ENCODE measurements at regions not wholly inside any gene's neighbourhood (a gene's known extent, or its start where the extent isn't known, plus 50 kb on each side); places are given as distances from the start of the nearest gene placed in this dataset.
"Not testable (repeated sequence)": the region's sequence is repeated elsewhere in the genome, so short reads cannot be mapped to it uniquely, and the experiment has no call there.

DNA sequence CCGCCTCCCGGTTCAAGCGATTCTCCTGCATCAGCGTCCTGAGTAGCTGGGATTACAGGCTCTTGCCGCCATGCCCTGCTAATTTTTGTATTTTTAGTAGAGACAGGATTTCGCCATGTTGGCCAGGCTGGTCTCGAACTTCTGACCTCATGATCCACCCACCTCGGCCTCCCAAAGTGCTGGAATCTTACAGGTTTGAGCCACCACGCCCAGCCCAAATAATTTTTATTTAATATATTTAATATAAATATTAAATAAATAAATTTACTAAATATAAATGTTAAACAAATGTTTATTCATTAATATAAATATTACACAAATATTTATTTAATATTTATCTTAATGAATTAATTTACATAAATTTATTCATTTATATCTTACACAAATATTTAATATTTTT, 120.2 kb downstream of the SHOX start:
- TF ChIP-seq, protein P1, sequence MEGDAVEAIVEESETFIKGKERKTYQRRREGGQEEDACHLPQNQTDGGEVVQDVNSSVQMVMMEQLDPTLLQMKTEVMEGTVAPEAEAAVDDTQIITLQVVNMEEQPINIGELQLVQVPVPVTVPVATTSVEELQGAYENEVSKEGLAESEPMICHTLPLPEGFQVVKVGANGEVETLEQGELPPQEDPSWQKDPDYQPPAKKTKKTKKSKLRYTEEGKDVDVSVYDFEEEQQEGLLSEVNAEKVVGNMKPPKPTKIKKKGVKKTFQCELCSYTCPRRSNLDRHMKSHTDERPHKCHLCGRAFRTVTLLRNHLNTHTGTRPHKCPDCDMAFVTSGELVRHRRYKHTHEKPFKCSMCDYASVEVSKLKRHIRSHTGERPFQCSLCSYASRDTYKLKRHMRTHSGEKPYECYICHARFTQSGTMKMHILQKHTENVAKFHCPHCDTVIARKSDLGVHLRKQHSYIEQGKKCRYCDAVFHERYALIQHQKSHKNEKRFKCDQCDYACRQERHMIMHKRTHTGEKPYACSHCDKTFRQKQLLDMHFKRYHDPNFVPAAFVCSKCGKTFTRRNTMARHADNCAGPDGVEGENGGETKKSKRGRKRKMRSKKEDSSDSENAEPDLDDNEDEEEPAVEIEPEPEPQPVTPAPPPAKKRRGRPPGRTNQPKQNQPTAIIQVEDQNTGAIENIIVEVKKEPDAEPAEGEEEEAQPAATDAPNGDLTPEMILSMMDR (IDR thresholded peaks at IDR 0.05; ENCODE audit: insufficient read depth, low read length, poor library complexity, severe bottlenecking), result no peak
- H3K27me3 ChIP-seq (ENCODE audit: control insufficient read depth, insufficient read depth, low read length), result no peaks in the 10 kb centered on the region
- no peak overlapping the region for H3K4me3 ChIP-seq (ENCODE audit: low read depth, low read length)
- DNase-seq (ENCODE audit: low read depth), result no peak
- no peaks in the 10 kb centered on the region for H3K36me3 ChIP-seq (ENCODE audit: control insufficient read depth, insufficient read depth, low read length)

DNA sequence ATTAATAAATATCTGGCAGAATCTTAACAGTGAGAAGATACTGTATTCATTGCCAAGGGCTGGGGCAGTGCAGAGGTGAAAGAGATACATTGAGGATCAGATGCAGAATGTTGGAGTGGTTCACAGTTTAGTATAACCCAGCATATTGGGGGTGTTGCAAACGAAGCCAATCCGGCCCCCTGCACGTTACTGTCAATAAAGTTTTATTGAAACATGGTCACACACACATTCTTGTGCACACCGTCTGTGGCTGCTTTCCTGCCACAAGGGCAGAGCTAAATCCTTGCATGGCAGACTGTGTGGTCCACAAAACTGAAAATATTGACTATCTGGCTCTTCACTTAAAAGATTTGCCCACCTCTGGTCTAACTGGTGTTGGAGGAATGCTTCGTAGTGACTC, 119.7 kb downstream of the SHOX start:
- TF ChIP-seq, protein P1 (IDR thresholded peaks at IDR 0.05; ENCODE audit: insufficient read depth, low read length, poor library complexity, severe bottlenecking), result no peak
- no peak for DNase-seq (ENCODE audit: low read depth)
- Histone ChIP-seq H3K4me3 (ENCODE audit: low read depth, low read length) (no peak overlapping the region), H3K36me3 (ENCODE audit: control insufficient read depth, insufficient read depth, low read length) (no peaks in the 10 kb centered on the region), H3K27me3 (ENCODE audit: control insufficient read depth, insufficient read depth, low read length) (no peaks in the 10 kb centered on the region)

DNA sequence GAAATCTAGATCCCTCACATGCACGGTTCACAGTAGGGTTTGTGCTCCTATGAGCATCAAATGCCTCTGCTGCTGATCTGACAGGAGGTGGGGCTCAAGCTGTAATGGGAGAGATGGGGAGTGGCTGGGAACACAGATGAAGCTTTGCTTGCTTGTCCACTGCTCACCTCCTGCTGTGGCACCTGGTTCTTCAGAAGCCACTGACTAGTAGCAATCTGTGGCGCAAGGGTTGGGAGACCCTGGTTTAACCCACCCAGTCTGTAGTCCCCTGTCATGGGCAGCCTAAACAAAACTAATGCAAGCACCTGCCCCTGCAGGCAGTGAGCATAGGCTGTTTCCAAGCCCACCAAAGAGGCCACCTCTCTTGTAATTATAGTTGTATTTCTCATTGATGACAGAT, 116.6 kb downstream of the SHOX start:
- TF ChIP-seq, protein P1 (IDR thresholded peaks at IDR 0.05; ENCODE audit: insufficient read depth, low read length, poor library complexity, severe bottlenecking), result no peak
- H3K4me3 ChIP-seq (ENCODE audit: low read depth, low read length), result no peak overlapping the region
- H3K27me3 ChIP-seq (ENCODE audit: control insufficient read depth, insufficient read depth, low read length), result no peaks in the 10 kb centered on the region
- no peak for DNase-seq (ENCODE audit: low read depth)
- no peaks in the 10 kb centered on the region for H3K36me3 ChIP-seq (ENCODE audit: control insufficient read depth, insufficient read depth, low read length)

DNA sequence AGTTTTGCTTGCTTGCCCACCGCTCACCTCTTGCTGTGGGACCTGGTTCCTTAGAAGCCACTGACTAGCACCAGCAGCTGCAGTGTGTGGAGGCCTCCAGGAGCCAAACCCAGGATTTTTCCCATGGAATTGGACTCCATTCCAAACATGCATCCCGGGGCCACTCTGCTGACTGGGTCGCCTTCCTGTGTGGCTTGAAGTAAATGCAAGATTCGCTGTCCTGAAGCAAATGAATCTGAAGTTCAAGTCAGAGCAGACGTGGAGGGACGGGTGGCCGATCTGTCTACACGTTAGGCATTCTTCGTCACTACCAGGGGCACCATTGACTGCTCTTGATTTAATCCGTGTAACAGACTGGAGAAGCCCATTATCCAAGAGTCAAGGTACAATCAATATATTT, 109.0 kb downstream of the SHOX start:
- no peak overlapping the region for H3K4me3 ChIP-seq (ENCODE audit: low read depth, low read length)
- no peaks in the 10 kb centered on the region for H3K36me3 ChIP-seq (ENCODE audit: control insufficient read depth, insufficient read depth, low read length)
- no peaks in the 10 kb centered on the region for H3K27me3 ChIP-seq (ENCODE audit: control insufficient read depth, insufficient read depth, low read length)
- no peak for DNase-seq (ENCODE audit: low read depth)
- TF ChIP-seq, protein P1 (IDR thresholded peaks at IDR 0.05; ENCODE audit: insufficient read depth, low read length, poor library complexity, severe bottlenecking), result no peak

DNA sequence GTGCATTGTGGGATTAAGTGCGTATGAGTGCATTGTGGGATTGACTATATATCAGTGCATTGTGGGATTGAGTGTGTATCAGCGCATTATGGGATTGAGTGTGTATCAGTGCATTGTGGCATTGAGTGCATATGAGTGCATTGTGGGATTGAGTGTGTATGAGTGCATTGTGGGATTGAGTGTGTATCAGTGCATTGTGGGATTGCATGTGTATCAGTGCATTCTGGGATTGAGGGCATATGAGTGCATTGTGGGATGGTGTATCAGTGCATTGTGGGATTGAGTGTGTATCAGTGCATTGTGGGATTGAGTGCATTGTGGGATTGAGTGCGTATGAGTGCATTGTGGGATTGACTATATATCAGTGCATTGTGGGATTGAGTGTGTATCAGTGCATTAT, 106.4 kb downstream of the SHOX start:
- H3K4me3 ChIP-seq (ENCODE audit: low read depth, low read length); DNase-seq (ENCODE audit: low read depth); H3K36me3 ChIP-seq (ENCODE audit: control insufficient read depth, insufficient read depth, low read length); H3K27me3 ChIP-seq (ENCODE audit: control insufficient read depth, insufficient read depth, low read length): not testable (repeated sequence)

DNA sequence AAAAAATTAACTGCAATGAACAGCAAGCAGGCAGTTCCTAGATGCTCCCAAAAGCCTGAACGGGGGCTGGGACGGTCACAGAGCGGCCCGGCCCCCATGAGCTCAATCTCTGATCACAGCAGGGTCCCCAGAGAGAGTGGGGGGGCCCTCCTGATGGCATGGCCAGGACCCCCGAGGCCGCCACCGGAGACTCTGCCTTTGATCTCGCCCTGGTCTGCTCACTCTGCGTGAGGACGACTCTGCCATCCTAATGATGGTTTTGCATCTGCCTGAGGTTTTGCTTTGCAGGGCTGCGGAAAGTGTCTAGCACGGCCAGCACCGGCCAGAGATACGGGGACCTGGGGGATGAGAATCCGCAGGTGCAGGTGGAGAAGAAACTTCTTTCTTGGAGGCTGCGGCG, 103.8 kb downstream of the SHOX start:
- TF ChIP-seq, protein P1 (IDR thresholded peaks at IDR 0.05; ENCODE audit: insufficient read depth, low read length, poor library complexity, severe bottlenecking), result no peak
- Histone ChIP-seq H3K4me3 (ENCODE audit: low read depth, low read length) (no peak overlapping the region), H3K27me3 (ENCODE audit: control insufficient read depth, insufficient read depth, low read length) (no peaks in the 10 kb centered on the region), H3K36me3 (ENCODE audit: control insufficient read depth, insufficient read depth, low read length) (no peaks in the 10 kb centered on the region)
- no peak for DNase-seq (ENCODE audit: low read depth)
